H9 (cell line): ENCODE measurements at regions not wholly inside any gene's neighbourhood (a gene's known extent, or its start where the extent isn't known, plus 50 kb on each side); places are given as distances from the start of the nearest gene placed in this dataset.
A peak's percentile ranks its signal among the peaks of the same experiment; 100 is the strongest.

Experiments
- DNase-seq: peaks from one replicate; pipeline ENCODE4 v3.0.0-alpha.2; 2017
- H2AFZ ChIP-seq: one replicate; pipeline ENCODE4 v1.6.1; 2013; ENCODE audit warnings: mild to moderate bottlenecking, low read length, control low read depth, moderate library complexity
- H2AK5ac ChIP-seq: 2 replicates; pipeline ENCODE4 v1.6.1; 2013; ENCODE audit warnings: low read length, control low read depth, mixed read lengths; ENCODE audit not compliant: insufficient read length
- H2BK120ac ChIP-seq: one replicate; pipeline ENCODE4 v1.6.1; 2013; ENCODE audit warnings: low read depth, mild to moderate bottlenecking, low read length, control low read depth, inconsistent platforms; ENCODE audit not compliant: poor library complexity, severe bottlenecking
- H2BK12ac ChIP-seq: 2 replicates; pipeline ENCODE4 v1.6.1; 2013; ENCODE audit warnings: low read length, control low read depth, mixed read lengths, low read depth; ENCODE audit not compliant: insufficient read length
- H2BK15ac ChIP-seq: 2 replicates; pipeline ENCODE4 v1.6.1; 2013; ENCODE audit warnings: low read depth, low read length, control low read depth
- H2BK20ac ChIP-seq: one replicate; pipeline ENCODE4 v1.6.1; 2013; ENCODE audit warnings: low read depth, mild to moderate bottlenecking, low read length, control low read depth, inconsistent platforms; ENCODE audit not compliant: poor library complexity, severe bottlenecking
- H2BK5ac ChIP-seq: 2 replicates; pipeline ENCODE4 v1.6.1; 2013; ENCODE audit warnings: low read length, control low read depth, mixed read lengths; ENCODE audit not compliant: insufficient read length
- H3K14ac ChIP-seq: 2 replicates; pipeline ENCODE4 v1.6.1; 2013; ENCODE audit warnings: low read length, control low read depth; ENCODE audit not compliant: insufficient read depth
- H3K18ac ChIP-seq: 2 replicates; pipeline ENCODE4 v1.6.1; 2013; ENCODE audit warnings: low read depth, mild to moderate bottlenecking, mixed read lengths, low read length, control low read depth; ENCODE audit not compliant: insufficient read length
- H3K23ac ChIP-seq: 2 replicates; pipeline ENCODE4 v1.6.1; 2013; ENCODE audit warnings: low read length, control low read depth, mixed read lengths, low read depth; ENCODE audit not compliant: insufficient read length
- H3K23me2 ChIP-seq: 2 replicates; pipeline ENCODE4 v1.6.1; 2013; ENCODE audit warnings: low read depth, mild to moderate bottlenecking, mixed read lengths, low read length, control low read depth; ENCODE audit not compliant: insufficient read length, poor library complexity, severe bottlenecking
- H3K27ac ChIP-seq: 2 replicates; pipeline ENCODE4 v1.5.1; 2013; ENCODE audit warnings: low read length, control low read depth, mixed read lengths, low read depth; ENCODE audit not compliant: insufficient read length
- H3K27me3 ChIP-seq: 2 replicates; pipeline ENCODE4 v1.6.1; 2013; ENCODE audit warnings: low read length, control low read depth, inconsistent platforms; ENCODE audit not compliant: insufficient read depth
- H3K4ac ChIP-seq: 2 replicates; pipeline ENCODE4 v1.6.1; 2013; ENCODE audit warnings: low read depth, mild to moderate bottlenecking, control low read depth, inconsistent platforms, low read length, moderate library complexity
- H3K4me1 ChIP-seq: 2 replicates; pipeline ENCODE4 v1.6.1; 2013; ENCODE audit warnings: low read length, control low read depth, inconsistent platforms; ENCODE audit not compliant: insufficient read depth
- H3K4me2 ChIP-seq: 2 replicates; pipeline ENCODE4 v1.6.1; 2013; ENCODE audit warnings: low read length, control low read depth, mixed read lengths; ENCODE audit not compliant: insufficient read length, insufficient read depth
- H3K56ac ChIP-seq: 2 replicates; pipeline ENCODE4 v1.6.1; 2013; ENCODE audit warnings: low read depth, mild to moderate bottlenecking, mixed read lengths, low read length, control low read depth; ENCODE audit not compliant: insufficient read length
- H3K79me1 ChIP-seq: 2 replicates; pipeline ENCODE4 v1.6.1; 2013; ENCODE audit warnings: low read depth, mild to moderate bottlenecking, moderate library complexity, low read length, control low read depth, inconsistent platforms; ENCODE audit not compliant: insufficient read depth, poor library complexity, severe bottlenecking
- H3K79me2 ChIP-seq: 2 replicates; pipeline ENCODE4 v1.6.1; 2013; ENCODE audit warnings: low read length, control low read depth, inconsistent platforms; ENCODE audit not compliant: insufficient read depth
- H3K9ac ChIP-seq: 2 replicates; pipeline ENCODE4 v1.6.1; 2013; ENCODE audit warnings: low read length, control low read depth, mixed read lengths; ENCODE audit not compliant: insufficient read length; ENCODE audit errors: extremely low read depth
- H3K9me3 ChIP-seq: one replicate; pipeline ENCODE4 v1.6.1; 2013; ENCODE audit warnings: low read depth, low read length, inconsistent platforms; ENCODE audit not compliant: control insufficient read depth
- H3T11ph ChIP-seq: one replicate; pipeline ENCODE4 v1.6.1; 2013; ENCODE audit warnings: mild to moderate bottlenecking, low read length, control low read depth, inconsistent platforms
- H4K20me1 ChIP-seq: one replicate; pipeline ENCODE4 v1.6.1; 2013; ENCODE audit not compliant: control insufficient read depth, insufficient read length, insufficient read depth
- H4K5ac ChIP-seq: 2 replicates; pipeline ENCODE4 v1.6.1; 2013; ENCODE audit warnings: low read depth, mild to moderate bottlenecking, mixed read lengths, low read length, control low read depth; ENCODE audit not compliant: insufficient read length
- H4K8ac ChIP-seq: replicated peaks from 2 replicates; pipeline ENCODE4 v1.6.1; 2013; ENCODE audit warnings: low read length, control low read depth, mixed read lengths, low read depth; ENCODE audit not compliant: insufficient read length
- H4K91ac ChIP-seq: 2 replicates; pipeline ENCODE4 v1.6.1; 2013; ENCODE audit warnings: low read depth, mild to moderate bottlenecking, moderate library complexity, mixed read lengths, low read length, control low read depth; ENCODE audit not compliant: insufficient read length
- H3K27ac Mint-ChIP-seq, 3 experiments: 2 replicates in 2 of 3; 3 replicates in 1 of 3; pipeline ENCODE4 v1.8.0; 2020 to 2021; ENCODE audit warnings: mixed read lengths in 3 of 3, mild to moderate bottlenecking in 1 of 3, moderate library complexity in 1 of 3
- H3K27me3 Mint-ChIP-seq: 2 replicates; pipeline ENCODE4 v1.8.0; 2021; ENCODE audit warnings: low read depth, mild to moderate bottlenecking, moderate library complexity, mixed read lengths
- H3K36me3 Mint-ChIP-seq, 3 experiments: 2 replicates in 2 of 3; 3 replicates in 1 of 3; pipeline ENCODE4 v1.8.0; 2020 to 2021; ENCODE audit warnings: low read depth in 3 of 3, mixed read lengths in 3 of 3; ENCODE audit not compliant: insufficient read depth in 1 of 3
- H3K4me1 Mint-ChIP-seq, 2 experiments: 2 replicates each; pipeline ENCODE4 v1.8.0; 2020; ENCODE audit warnings: mixed read lengths in 2 of 2
- H3K4me3 Mint-ChIP-seq, 2 experiments: 2 replicates in 1 of 2; 3 replicates in 1 of 2; pipeline ENCODE4 v1.8.0; 2020 to 2021; ENCODE audit warnings: mild to moderate bottlenecking in 2 of 2, mixed read lengths in 2 of 2, moderate library complexity in 1 of 2
- H3K9me3 Mint-ChIP-seq, 2 experiments: 2 replicates in 1 of 2; 3 replicates in 1 of 2; pipeline ENCODE4 v1.8.0; 2020; ENCODE audit warnings: mild to moderate bottlenecking in 2 of 2, mixed read lengths in 2 of 2, moderate library complexity in 1 of 2
- WGBS: extraction: QIAGEN DNeasy Blood & Tissue Kit; methylation state at CpG from one replicate; pipeline ENCODE4 v1.1.7; 2013; ENCODE audit warnings: missing lambda C conversion rate, low lambda C conversion rate, mixed read lengths; ENCODE audit not compliant: insufficient read length; ENCODE audit errors: extremely low coverage; 5-methylcytosine and 5-hydroxymethylcytosine counted together
- TF ChIP-seq, protein P1 (sequence below): fragments of 200-600 bp; sonication (generic); conservative IDR thresholded peaks from 3 replicates; pipeline ENCODE4 v1.8.0; 2021; ENCODE audit warnings: antibody characterized with exemption, mild to moderate bottlenecking

DNA sequence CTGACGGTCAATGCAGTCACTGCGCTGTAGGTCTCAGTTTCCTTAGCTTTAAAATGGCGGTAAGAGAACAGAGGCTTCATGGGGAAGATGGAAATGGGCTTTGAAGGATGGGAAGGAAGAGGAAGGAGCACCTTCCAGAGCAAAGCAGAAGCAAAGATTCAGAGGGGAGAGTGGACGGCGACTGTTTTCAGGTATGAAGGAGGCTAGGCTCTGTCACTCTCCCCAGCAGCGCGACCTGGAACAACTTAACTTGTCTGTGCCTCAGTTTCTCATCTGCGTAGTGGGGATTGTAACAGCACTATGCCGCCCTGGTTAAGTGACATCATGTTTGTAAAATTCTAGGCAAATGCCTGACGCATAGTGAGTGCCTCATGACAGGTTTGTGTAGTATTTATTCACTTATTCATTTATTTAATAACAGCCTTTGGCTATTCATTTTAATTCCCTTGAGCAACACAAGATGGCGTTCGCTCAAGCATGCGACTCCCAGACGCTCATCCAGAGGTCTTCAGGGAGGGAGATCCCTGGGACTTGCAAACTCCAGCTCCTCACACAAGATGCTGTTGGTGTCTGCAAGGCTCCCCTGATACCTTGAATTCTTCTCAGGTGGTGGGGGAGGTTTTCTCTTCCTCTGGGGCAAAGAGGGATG lies 336.3 kb downstream of the DYSF start:
- H2BK120ac ChIP-seq: no peak overlapping the region
- H3K27ac ChIP-seq: no peak overlapping the region
- no CpG with 5 or more reads among the region's 14 CpGs for WGBS
- H3K9ac ChIP-seq: no peak overlapping the region
- no peaks in the 10 kb centered on the region for H3K27me3 ChIP-seq
- no peak overlapping the region for H4K5ac ChIP-seq
- H3K4ac ChIP-seq: no peak overlapping the region
- H2BK12ac ChIP-seq: no peak overlapping the region
- H2AK5ac ChIP-seq: no peak overlapping the region
- H3K4me1 Mint-ChIP-seq: peaks cover 8 to 18% of the 10 kb centered on the region in 2 experiments; a peak in 3 of 4 replicates
- H3K18ac ChIP-seq: no peak overlapping the region
- no peaks in the 10 kb centered on the region for H3K79me1 ChIP-seq
- H3K9me3 Mint-ChIP-seq: no peaks in the 10 kb centered on the region; a peak in 1 of 5 replicates
- no peak overlapping the region for H2BK15ac ChIP-seq
- no peaks in the 10 kb centered on the region for H4K20me1 ChIP-seq
- no peak for DNase-seq
- no peak overlapping the region for H2BK20ac ChIP-seq
- H3K56ac ChIP-seq: no peak overlapping the region
- H3K36me3 Mint-ChIP-seq: no peaks in the 10 kb centered on the region; a peak in 1 of 7 replicates
- H3T11ph ChIP-seq: no peak overlapping the region
- H3K27me3 Mint-ChIP-seq: no peaks in the 10 kb centered on the region; the same call in 1 of the 2 replicates
- TF ChIP-seq, protein P1, sequence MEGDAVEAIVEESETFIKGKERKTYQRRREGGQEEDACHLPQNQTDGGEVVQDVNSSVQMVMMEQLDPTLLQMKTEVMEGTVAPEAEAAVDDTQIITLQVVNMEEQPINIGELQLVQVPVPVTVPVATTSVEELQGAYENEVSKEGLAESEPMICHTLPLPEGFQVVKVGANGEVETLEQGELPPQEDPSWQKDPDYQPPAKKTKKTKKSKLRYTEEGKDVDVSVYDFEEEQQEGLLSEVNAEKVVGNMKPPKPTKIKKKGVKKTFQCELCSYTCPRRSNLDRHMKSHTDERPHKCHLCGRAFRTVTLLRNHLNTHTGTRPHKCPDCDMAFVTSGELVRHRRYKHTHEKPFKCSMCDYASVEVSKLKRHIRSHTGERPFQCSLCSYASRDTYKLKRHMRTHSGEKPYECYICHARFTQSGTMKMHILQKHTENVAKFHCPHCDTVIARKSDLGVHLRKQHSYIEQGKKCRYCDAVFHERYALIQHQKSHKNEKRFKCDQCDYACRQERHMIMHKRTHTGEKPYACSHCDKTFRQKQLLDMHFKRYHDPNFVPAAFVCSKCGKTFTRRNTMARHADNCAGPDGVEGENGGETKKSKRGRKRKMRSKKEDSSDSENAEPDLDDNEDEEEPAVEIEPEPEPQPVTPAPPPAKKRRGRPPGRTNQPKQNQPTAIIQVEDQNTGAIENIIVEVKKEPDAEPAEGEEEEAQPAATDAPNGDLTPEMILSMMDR: peak; percentile 21; the same call in 1 of the 3 replicates
- no peak overlapping the region; the same call in 1 of the 2 replicates for H3K14ac ChIP-seq
- H2BK5ac ChIP-seq: no peak overlapping the region
- no peak overlapping the region for H3K23ac ChIP-seq
- no peak overlapping the region for H4K91ac ChIP-seq
- no peak overlapping the region for H3K4me3 Mint-ChIP-seq
- no peaks in the 10 kb centered on the region; the same call in 1 of the 2 replicates for H3K4me1 ChIP-seq
- no peak overlapping the region for H3K4me2 ChIP-seq
- H3K79me2 ChIP-seq: no peaks in the 10 kb centered on the region
- H3K23me2 ChIP-seq: peaks cover 2% of the 10 kb centered on the region
- no peak overlapping the region for H4K8ac ChIP-seq
- H2AFZ ChIP-seq: no peak overlapping the region
- H3K9me3 ChIP-seq: no peaks in the 10 kb centered on the region
- H3K27ac Mint-ChIP-seq: no peak overlapping the region
